AG09319 (cell line): ENCODE measurements at regions not wholly inside any gene's neighbourhood (a gene's known extent, or its start where the extent isn't known, plus 50 kb on each side); places are given as distances from the start of the nearest gene placed in this dataset.
A peak's percentile ranks its signal among the peaks of the same experiment; 100 is the strongest.

Experiments
- DNase-seq: peaks from one replicate; pipeline ENCODE4 v3.0.0-alpha.2; 2010; ENCODE audit warnings: low read depth; ENCODE audit errors: extremely low read depth
- TF ChIP-seq, protein P1 (sequence below): IDR thresholded peaks from 2 replicates; pipeline ENCODE4 v1.5.1; 2011; ENCODE audit warnings: low read depth, mild to moderate bottlenecking, inconsistent platforms, low read length, moderate library complexity

DNA sequence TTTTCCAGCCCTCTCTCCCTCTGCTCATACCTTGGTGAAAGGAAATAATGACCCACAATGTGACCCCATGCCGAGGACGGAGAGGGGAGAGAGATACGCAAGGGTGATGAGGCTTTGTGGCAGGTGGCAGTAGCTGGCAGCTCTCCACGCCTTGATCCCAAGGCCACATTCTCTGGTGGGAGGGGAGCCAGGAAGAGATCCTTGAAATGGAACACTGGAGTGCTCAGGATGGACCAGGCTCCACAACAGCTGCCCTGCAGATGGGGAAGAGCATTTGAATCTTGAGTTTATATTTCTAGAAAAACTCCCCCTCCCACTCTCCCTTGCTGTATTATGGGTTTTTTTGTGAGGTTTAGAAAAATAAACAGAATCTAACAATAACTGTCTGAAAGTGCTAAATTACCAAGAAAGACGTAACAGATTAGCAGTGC, 61.6 kb upstream of the CDON start:
- TF ChIP-seq, protein P1, sequence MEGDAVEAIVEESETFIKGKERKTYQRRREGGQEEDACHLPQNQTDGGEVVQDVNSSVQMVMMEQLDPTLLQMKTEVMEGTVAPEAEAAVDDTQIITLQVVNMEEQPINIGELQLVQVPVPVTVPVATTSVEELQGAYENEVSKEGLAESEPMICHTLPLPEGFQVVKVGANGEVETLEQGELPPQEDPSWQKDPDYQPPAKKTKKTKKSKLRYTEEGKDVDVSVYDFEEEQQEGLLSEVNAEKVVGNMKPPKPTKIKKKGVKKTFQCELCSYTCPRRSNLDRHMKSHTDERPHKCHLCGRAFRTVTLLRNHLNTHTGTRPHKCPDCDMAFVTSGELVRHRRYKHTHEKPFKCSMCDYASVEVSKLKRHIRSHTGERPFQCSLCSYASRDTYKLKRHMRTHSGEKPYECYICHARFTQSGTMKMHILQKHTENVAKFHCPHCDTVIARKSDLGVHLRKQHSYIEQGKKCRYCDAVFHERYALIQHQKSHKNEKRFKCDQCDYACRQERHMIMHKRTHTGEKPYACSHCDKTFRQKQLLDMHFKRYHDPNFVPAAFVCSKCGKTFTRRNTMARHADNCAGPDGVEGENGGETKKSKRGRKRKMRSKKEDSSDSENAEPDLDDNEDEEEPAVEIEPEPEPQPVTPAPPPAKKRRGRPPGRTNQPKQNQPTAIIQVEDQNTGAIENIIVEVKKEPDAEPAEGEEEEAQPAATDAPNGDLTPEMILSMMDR = no peak
- no peak for DNase-seq

DNA sequence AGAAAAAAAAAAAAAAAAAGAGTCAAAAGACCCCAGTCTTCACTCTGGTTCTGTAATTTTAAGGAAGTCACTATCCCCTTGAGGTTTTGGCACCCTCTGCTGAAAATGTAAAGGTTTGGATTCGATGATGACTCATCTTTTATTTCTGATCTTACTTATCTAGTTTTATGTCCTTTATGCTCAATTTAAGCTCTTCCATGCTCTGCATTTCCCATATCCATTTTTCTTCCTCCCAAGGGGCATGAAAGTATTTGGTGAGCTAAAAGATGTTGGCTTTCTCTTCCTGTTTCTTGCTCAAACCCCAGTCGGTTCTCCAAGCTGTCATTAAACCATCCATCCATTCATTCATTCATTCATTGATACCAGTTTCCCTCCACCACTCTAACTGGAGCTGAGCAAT, 61.0 kb upstream of the CDON start:
- TF ChIP-seq, protein P1 = no peak
- no peak for DNase-seq

DNA sequence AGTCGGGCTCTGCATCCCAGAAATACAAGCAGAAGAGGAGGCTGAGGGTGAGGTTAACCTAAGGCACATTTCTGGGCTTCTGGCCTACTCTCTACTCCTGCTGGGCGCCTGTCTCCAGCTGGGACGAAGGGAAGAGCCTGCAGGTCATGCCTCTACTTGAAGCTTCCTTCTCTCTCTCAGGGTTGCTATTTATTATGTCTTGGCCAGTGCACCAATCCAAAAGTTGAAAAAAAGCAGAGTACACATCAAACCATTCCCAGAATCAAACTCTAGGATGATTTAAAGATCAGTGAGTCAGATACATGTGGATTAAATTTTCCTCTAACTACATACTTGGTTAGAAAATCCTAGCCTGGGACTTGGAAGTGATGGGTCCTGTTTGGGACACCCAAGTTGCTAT, 60.2 kb upstream of the CDON start:
- DNase-seq = no peak
- TF ChIP-seq, protein P1 = no peak

DNA sequence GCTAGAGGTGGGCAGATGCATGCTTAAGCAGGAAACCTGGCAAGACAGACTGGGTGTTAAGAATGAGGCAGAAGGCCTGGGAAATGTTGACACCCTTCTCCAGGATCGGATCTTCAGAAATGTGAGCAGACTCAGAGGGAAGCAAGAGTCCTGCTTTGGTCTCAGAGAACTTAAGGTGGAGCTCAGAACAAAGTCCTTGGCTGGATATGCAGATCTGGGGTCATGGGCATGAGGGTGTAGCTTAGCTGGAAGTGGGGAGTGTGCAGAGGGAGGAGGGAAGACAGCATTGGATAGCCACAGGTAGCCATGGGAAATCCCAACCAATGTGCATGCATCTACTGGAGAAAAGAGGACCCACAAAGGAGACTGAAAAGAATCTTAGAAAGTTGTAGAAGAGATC, 58.6 kb upstream of the CDON start:
- TF ChIP-seq, protein P1 = no peak

DNA sequence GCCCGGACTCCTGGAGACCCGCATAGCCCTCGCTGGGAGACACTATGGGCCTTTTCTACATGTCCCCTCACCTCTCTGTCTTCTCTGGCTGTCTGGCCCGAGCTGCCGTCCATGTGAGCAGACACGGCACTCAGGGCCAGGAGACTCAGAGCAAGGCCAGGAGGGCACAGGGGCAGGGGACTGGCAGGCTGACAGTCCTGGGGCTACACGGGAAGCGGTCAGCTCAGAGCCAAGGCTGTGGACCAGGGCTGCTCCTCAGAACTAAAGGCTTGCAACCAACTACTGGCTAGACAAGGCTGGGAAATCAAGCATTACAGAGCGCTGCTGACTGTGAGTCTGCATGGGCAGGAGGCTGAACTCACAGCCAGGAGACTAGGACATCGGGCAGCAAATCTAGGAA, 56.1 kb upstream of the CDON start:
- TF ChIP-seq, protein P1 = no peak

More for the DNA sequence above, 58.6 kb upstream of the CDON start:
- DNase-seq = no peak

DNA sequence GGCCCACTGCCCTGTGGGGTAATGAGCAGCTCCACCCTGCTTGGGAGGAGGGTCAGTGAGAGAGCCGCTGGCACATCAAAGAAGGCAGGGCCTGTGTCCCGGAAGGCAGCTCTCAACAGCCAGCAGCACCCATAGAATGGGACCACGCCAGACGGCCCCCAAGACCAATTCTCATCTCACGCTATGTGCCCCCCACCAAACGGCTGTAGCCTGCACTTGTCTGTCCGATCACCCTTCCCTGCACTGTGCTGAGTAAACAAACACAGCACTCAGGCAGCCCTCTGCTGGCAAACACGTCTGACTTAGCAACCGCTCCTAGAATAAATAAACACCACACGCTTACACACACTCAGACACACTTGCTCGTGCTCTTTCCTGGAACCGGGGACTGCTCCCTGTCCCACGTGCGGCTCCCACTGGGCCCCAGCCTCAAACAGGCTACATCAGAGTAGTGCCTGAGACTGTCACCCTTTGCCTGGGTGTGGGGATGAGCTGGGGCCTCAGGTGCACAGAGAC, 53.2 kb upstream of the CDON start:
- peak; percentile 87 for DNase-seq
- TF ChIP-seq, protein P1 = peak; percentile 38

More for the DNA sequence above, 56.1 kb upstream of the CDON start:
- no peak for DNase-seq

DNA sequence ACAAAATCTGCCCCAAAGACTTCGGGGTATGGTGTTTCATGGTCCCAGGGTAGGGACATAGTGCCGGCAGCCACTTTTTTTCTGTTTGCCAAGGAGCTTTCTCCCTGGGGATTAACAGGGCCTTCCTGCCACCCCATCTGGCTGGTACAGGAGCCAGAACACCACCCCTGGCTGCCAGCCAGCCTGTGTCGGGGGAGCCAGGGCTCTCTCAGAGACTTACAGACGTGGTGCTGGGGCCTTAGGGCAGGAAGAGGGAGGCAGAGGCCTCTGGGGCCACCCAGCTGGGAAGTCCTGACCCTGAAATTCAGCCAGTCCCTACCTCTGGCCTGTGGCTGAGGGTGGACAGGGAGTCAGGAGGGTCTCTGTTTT, 52.4 kb upstream of the CDON start:
- TF ChIP-seq, protein P1 = no peak
- DNase-seq = no peak
